ENCODE measurements at regions not wholly inside any gene's neighbourhood (a gene's known extent, or its start where the extent isn't known, plus 50 kb on each side); places are given as distances from the start of the nearest gene placed in this dataset.

DNA sequence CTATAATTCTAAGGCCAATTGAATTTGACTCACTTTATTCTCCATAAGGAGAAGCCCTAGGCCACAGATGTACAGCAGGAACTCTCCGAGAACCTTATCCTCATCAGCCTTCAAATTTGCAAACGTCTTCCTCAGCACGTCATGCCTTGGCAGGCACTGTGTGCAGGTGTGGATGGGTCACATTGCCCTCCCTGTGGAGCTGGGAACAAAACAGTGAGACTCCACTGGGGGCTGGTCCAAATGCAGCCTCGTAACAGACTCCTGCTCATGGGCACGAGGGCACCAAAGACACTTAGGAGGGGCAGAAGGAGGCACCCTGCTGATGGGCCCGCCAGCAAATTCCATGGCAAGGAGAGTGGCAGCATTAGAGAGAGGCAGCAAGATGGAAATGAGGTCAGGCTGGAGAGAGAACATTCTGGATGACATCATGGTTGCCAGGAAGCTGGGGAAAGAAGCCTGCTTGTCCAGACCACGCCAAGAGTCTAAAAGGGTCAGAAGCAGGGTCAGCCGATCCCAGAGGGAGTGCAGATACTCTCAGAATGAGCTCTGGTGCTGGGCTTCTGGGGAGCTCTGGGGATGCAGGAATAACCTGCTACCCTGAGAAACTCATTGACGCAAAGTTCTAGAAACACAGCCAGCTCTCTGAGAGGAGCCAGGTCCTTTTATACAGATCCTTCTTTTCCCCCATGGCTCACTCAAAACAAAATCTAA is 242.2 kb downstream of the B3GLCT start:
- ATAC-seq = no peak

DNA sequence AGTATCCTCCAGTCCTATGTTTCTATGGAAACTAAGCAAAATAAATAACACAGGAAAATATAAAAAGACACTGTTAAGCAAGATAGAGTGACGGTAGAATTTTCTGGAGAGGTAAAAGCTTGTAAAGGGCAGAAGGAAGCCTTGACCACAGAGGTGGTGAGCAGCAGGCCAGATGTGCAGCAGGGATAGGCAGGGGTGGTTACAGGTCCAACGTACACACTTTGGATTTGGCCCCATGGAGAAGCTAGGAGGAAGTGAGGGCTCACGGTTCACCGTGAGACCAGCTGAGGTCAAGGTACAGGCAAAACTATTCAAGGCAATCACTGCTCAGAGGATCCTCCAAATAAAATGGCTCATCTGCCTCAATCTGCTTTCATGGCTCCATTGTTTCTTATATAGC is 242.8 kb downstream of the B3GLCT start:
- ATAC-seq = no peak
- no peak for DNase-seq (ENCODE audit: low spot score)

More for the DNA sequence above, 242.2 kb downstream of the B3GLCT start:
- DNase-seq (ENCODE audit: low spot score) = no peak

DNA sequence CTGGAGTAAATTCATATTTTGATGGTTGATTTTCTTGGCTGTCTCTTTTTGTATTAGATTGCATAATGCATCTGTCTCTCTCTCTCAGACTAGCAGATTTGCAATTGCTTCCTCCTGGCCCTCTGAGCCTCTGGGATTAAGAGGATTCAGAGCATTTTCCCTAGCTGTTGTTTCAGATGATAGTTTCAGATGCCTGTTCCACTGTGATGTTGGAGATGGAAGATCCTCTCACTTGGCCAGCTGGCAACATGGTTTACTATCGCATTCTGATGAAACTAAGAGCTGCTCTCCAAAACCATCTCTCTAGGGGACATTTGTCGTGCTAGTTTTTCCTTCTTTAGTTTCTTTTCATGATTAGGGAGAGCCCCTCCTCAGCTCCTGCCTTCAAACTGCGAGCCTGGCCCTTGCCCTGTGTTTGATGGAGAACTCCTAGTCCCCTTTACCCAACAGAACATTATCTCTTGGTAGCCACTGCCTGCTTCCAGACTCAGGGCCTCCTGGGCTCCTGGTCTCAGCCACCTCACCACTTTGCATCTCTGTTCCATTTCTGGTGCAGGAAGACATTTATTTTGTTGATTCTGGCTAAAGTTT is 244.6 kb downstream of the B3GLCT start:
- no peak for ATAC-seq
- DNase-seq (ENCODE audit: low spot score) = no peak

DNA sequence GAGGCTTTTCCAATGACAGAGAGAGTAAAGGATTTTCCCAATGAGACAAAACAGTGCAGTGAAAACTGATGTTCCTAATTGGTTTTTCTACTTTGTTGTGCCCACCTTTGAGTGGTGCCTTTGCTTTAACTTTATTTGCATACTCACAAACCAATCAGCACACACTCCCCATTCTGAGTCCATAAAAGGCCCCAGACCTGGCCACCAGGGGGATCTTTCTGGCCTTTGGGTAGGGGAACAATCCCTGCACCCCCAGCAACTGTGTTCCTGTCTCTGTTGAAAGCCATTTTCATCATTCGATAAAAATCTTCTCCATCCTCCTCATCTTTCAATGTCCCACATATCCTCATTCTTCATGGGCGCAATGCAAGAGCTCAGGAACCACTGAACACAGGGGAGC is 252.8 kb downstream of the B3GLCT start:
- no peak for ATAC-seq
- no peak for DNase-seq (ENCODE audit: low spot score)

DNA sequence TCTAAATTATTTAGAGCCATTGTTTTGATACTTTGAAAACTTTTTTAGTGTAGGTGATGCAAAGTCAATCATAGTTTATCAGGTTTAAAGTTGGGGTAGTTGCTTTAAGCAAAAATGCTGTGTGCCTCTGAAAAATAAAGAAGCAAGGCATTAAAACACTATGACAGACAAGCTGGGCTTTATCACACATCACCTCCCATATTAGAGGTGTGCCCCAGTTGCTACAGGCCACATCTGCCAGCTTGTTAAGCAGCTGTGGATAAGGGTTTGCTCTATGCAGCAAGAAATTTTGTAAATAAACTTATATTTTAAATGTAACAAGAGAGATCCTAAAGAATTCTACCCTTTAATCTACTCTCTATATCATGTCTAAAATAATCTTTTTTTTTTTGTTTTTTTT is 255.8 kb downstream of the B3GLCT start:
- DNase-seq (ENCODE audit: low spot score) (no peak), ATAC-seq (no peak)

DNA sequence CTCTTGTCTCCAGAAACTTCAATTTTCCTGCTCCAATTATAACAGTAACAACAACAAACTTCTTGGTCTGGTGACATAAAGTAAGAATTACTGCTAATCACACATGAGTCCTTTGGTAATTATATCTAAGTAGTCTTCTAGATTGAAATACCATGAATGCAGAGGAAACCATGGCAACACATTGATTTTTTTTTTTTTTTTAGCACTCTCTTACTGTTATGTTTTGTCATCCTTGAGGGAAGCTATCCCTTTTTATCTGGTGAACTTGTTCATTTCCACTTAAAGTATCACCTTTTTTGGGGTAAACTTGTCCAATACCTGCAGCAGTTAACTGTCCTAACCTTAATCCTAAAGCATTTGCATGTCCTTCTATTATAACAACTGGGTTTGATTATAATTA is 256.3 kb downstream of the B3GLCT start:
- no peak for ATAC-seq
- no peak for DNase-seq (ENCODE audit: low spot score)

DNA sequence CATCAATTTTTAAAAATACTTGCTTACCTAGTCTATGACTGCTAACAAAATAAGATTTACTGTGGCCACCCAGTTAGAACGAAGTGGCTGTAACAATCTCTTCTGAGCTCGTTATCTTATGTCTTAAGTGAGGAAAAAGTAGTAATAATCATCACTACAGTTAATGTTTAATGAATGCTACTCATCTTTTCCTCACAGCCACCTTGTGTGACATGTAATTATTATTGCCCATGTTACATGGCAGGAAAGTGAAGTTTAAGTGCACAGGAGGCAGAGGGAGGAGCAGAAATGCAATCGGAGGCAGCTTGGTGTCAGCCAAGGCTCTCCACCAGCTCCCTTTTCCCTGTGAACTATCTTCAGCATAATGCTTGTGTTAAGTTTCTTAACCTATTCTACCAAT is 260.3 kb downstream of the B3GLCT start:
- ATAC-seq (no peak), DNase-seq (ENCODE audit: low spot score) (no peak)

DNA sequence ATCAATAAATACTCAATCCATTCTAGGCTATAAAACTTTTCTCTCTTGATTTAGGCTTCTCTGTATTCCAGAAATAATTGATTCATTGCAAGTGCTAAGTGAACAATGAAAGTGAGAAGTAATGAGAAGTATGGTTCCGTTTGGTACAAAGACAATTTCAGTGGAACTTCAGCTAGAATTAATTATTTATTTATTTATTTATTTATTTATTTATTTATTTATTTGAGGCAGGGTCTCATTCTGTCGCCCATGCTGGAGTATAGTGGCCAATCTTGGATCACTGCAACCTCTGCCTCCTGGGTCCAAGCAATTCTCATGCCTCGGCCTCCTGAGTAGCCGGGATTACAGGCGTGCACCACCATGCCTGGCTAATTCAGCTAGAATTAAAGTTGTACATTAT is 262.1 kb downstream of the B3GLCT start:
- DNase-seq (ENCODE audit: low spot score) (no peak), ATAC-seq (no peak)

DNA sequence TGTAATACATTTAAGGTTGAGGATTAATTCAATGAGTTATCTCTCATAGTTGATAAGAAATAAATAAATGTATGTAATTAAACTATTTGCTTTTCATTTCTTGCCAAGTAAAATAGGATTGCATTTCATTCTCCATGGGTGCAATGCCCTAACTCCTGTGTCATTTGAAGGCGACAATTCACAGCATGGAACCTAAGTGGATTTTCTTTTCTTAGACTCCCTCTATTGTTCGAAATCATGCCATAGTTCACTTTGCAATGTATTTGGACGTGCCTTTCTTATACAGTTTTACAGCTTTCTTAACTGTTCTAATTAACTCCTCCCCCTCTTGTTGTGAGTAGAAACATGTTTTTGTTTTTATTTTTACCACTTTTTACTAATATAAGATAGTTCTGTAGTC is 263.0 kb downstream of the B3GLCT start:
- DNase-seq (ENCODE audit: low spot score) = no peak
- no peak for ATAC-seq

DNA sequence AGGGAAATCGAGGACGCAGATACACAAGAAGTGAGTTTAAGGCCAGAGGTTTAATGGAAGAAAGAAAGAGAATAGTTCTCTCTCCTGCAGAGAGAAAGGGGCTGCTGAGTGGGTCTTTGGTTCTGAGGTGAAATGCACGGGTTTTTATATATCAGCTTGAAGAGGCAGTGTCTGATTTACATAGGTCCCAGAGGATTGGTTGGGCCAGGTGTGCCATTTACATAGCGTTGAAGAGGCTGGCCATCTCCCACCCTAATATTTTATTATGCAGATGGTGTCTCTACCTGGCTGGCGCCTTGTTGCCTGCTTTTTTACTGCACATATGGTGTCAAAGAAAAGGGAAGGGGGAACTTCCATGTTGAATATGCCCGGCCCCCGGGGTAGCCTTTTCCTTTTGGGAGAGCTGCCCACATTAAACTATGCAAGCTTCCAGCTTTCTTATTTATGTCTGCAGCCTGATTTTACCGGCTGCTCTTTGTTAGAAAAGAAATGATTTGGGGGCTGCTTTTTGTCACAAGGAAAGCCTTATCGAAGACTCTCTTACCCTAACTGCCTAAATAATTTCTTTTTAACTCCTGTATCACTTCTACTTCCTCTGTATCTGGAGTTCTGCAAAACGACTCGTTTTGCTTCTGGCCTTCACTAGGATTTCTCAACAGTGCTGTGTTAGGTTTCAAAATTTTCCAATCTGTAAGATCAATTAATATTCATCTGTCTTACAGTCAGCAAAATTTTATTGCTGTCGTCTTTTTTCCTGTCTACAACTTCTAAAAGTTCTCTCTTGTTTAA is 268.5 kb downstream of the B3GLCT start:
- ATAC-seq (no peak), DNase-seq (ENCODE audit: low spot score) (no peak)

DNA sequence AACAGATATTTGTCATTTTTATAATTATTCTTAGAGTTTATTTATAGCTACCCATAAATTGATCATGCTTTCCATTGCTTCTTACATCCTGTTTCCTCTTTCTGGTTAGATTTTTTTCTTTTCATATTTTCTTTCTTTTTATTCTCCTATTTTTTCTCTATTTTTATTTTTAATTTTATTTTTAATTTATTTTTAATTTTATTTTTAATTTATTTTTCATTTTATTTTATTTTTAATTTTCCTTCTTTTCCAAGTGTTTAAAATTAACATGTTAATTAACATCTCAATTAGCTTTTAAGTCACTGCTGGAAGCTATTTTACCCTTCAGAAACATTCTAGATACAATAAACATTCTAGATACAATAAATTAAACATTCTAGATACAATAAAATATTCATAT is 269.6 kb downstream of the B3GLCT start:
- ATAC-seq (no peak), DNase-seq (ENCODE audit: low spot score) (no peak)

DNA sequence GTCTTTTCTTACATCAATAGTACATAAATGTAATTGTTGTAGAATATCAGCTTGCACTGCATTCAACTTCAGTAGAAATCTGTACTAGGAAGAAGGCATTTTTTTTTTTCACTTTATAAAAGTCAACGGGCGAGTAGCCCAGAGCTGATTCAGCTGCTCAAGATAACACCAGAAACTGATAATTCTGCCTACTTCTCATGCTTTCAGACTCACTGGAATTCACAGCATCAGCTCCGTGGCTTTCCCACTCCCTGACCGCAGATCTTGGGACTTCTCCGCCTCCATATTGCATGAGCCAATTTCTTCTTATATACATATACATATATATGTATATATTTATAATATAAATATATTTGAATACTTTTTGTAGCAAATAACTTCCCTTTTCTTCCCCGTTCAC is 263.1 kb upstream of the RXFP2 start:
- ATAC-seq = no peak
- no peak for DNase-seq (ENCODE audit: low spot score)

DNA sequence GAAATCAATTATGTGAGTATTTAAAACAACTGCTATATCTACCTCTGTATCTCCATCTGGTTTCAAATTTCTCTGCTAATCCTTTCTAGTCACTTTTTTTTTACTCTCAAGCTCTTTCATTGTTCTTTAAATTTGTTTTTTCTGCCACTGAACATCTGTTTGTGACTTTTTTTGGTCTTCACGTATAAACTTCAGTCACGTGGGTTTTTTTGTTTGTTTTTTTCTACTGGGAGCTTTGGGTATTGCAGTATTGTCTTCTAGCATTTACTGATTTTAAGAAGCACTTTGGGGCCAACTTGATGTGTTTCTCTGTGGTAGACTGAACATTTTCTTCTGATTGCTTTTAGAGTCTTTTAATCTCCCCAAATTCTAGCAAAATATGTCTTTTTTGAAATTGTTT is 262.6 kb upstream of the RXFP2 start:
- ATAC-seq = no peak
- DNase-seq (ENCODE audit: low spot score) = no peak

DNA sequence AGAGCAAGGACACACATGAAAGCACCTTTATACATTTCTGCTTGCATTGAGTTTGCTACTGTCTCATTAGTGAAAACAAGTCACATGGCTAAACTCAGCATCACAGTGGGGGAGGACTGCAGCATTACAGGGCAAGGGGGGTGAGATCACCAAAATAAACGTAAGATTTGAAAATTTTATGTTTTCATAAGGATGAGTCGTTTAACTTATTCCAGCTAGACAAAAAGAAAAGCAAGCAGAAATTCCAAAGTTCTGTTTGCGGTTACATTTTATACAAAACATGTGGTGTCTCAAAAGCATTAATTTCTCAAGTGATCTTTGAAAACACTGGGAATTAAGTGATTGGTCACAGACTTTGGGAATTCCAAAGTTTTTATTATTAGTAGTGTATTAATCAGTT is 261.4 kb upstream of the RXFP2 start:
- ATAC-seq (no peak), DNase-seq (ENCODE audit: low spot score) (no peak)

DNA sequence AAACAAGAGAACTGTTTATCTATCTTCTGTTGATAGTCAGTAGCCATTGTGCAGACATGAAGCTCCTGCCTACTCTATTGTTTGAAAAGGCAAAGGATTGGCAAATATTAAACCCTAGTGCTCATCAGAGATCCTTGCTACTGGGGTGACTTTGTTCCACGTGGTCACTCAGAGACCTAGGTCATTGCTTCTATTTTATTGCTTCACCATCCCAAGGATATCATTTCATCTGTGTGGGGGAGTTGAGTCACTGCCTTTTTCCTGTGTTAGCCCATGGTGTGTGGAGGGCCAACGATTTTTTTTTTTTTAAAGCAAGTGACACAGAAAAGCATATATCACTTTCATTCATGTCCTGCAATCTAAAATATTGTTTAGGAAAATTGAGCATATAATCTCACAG is 254.1 kb upstream of the RXFP2 start:
- no peak for DNase-seq (ENCODE audit: low spot score)
- ATAC-seq = no peak

DNA sequence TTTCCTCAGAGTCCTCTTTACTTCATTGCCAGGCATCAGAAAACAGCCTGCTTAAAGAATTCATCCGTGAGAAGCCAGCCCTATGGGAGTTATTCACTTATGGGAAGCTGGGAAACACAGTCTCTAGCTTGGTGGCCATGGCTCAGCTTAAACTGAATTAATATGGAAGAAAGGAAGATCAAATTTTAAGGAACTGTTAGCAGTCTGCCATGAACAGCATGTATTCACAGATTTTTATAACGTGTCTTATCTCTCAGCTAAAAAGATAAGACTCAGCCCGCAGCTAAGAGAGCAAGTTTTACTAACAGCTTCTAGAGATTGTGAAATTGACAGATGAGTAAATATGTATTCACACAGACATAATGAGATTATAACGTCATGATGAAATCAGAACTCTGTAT is 253.7 kb upstream of the RXFP2 start:
- DNase-seq (ENCODE audit: low spot score) (no peak), ATAC-seq (no peak)

DNA sequence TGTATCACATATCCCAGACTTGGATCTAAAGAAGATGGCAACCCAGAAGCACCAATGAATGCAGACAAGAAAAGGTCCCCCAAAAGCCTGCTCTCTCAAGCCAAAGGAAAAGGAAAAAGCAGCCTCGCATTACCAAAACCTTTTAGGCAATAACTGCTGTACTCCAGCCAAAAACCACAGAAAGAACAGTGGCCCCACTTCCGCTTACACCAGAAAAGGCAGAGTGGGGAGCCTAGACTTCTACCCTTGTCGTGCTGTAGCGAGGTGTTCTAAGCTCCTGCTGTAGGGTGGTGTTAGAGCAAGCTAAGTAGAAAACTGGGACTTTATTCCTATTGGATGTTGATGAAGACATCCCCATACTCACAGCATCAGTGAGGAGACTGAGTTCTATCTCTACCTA is 244.0 kb upstream of the RXFP2 start:
- ATAC-seq (no peak), DNase-seq (ENCODE audit: low spot score) (no peak)

DNA sequence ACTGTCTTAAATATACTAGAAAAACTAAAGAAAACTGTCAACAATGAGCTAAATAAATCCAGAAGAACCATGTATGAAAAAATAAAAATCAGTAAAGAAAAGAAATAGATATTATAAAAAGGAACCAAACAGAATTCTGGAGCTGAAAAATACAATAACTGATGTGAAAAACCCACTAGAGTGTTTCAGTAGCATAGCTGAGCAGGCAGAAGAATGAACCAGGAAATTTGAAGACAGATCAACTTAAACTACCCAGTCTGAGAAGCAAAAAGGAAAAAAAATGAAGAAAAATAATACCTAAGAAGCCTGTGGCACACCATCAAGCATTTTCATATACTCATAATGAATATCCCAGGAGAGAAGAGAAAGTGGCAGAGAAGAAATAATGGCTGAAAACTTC is 240.1 kb upstream of the RXFP2 start:
- no peak for ATAC-seq
- DNase-seq (ENCODE audit: low spot score) = no peak

DNA sequence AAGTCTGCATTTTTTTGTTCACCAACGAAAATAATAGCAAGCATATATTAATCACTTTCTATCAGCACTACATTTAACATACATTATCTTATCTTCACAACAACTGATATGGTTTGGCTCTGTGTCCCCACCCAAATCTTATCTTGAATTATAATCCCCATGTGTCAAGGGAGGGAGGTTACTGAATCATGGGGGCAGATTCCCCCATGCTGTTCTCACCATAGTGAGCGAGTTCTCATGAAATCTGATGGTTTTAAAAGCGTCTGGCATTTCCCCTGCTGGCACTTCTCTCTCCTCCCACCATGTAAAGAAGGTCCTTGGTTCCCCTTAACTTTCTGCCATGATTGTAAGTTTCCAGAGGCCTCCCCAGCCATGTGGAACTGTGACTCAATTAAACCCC is 235.7 kb upstream of the RXFP2 start:
- ATAC-seq = no peak
- DNase-seq (ENCODE audit: low spot score) = no peak

DNA sequence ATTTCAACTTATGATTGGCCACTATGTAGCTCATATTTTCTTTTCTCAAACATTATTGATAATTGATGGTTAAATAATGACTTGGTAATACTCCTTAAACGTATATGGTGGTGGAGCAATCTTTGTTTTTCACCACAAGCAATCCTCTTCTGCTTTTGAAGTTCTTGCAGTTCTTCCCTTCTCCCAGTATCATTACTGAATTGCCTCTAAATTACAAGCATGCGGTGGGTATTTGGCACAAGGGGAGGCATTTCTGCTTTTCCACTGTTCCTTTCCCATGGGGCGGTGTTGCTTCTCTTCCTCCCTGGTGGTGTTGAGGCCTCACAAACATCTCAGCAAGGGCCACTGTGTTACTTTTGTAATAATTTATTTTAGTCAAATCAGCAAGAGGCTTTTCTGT is 234.4 kb upstream of the RXFP2 start:
- no peak for DNase-seq (ENCODE audit: low spot score)
- ATAC-seq = no peak

DNA sequence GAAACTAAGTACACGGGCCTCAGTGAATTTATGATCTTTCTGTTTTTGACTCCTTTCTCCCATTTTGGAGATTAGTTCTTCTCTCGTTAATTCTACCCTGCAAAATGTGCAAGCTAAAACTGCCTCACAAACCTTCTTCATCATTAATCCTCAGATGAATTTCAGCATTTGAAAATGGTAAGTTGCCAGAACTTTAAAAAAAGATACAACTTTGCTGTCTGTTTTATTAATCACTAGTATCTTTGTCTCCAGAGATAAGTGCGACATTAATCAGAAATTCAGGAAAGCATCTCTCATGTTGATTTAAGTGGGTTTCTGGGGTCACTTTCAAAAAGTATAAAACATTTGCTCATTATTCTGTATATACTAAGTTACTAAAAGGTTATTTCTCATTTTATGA is 227.0 kb upstream of the RXFP2 start:
- ATAC-seq = no peak
- DNase-seq (ENCODE audit: low spot score) = no peak

DNA sequence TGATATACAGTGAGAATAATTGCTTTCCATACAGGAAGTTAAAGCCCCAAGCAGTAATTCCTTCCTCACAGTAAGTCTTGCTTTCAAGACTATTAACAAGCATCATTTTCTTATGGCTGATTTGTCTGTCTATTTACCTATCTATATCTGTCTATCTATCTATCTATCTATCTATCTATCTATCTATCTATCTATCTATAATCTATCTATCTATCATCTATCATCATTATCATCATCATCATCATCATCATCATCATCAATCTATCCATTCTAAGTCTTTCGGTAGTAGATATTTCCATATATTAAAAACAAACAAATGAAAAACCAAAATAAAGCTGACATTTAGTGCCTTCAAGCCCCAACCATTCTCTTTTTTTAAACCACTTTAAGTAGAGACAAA is 224.4 kb upstream of the RXFP2 start:
- DNase-seq (ENCODE audit: low spot score) (no peak), ATAC-seq (no peak)

All from left lobe of liver (tissue), 2 donors.